GM19395 (cell line): ENCODE measurements at regions not wholly inside any gene's neighbourhood (a gene's known extent, or its start where the extent isn't known, plus 50 kb on each side); places are given as distances from the start of the nearest gene placed in this dataset.

Experiments used
- ATAC-seq: cut with Tn5 transposase; IDR thresholded peaks from one replicate; pipeline ENCODE4 v1.9.1; 2021; ENCODE audit warnings: mild to moderate bottlenecking, moderate library complexity; ENCODE audit not compliant: unreplicated experiment

DNA sequence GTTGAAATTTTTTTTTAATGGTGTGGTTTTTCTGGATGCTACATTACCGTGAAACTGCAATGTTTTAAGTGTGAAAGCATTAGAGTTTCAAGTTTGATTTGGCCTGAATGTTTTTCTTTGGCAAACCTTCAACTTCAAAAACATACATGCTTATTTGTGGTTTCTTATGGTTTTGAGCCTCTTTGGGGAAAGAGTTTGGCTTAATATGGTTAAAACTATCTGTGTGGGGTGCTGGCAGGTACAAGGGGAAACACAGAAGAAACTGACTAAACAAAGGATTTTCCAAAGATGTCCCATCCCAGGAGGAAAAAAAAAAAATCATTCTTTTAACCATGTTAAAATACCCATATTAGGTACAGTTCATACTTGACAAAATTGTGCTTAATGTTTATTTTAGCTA, 121.1 kb downstream of the HGF start:
- no peak for ATAC-seq

DNA sequence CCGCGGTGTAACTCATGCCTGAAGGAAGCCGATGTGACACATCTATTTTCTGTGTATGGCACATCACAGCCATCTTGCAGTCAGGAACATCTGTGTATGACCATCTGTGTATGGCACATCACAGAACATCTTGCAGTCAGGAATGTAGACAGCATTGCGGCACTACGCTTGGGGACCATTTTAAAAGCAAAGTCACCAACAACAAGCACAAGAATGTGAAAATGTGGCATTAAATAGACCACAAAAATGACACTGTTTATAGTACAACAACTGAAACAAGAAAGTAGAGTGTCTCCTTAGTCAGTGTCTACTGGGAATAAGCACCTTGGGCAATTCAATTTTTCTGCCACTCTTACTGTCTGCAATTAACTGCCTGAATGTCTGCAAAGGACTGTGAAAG, 124.4 kb downstream of the HGF start:
- no peak for ATAC-seq

DNA sequence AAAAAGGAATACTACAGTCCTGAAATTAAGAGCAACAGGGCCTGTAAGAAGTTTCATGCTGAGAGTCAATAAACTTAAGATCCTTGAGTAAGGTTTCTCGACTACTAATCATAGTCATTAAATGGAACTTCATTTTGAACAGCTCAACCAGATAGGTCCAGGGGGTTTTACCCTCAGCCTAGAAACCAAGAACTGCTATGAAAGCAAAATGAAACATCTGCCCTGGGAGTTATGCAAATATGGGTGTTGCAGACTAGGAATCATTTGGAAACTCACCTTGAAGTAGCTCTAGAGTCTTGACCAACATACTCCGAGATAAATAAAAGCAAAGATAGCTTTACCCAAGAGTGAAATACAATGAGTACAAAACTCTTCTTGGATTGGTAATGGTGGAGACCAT, 128.0 kb downstream of the HGF start:
- ATAC-seq = peak; percentile 56

DNA sequence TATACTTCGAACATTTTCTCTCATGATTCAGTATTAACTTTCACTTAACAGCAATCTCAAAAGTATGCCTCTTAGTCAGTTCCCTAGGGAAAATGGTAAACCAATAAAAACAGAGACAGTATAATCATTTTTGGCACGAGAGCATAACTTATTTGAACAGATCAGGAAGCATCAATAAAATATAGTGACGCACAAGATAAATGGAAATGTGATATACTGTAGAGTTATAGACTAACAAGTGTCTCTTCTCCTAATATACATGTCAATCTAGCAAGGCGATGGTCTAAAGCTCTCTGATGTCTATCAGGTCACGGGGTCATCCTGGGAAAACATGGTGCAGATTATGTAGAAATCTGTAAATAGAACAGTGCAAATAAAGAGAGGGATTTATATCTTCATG, 131.6 kb downstream of the HGF start:
- ATAC-seq = no peak

DNA sequence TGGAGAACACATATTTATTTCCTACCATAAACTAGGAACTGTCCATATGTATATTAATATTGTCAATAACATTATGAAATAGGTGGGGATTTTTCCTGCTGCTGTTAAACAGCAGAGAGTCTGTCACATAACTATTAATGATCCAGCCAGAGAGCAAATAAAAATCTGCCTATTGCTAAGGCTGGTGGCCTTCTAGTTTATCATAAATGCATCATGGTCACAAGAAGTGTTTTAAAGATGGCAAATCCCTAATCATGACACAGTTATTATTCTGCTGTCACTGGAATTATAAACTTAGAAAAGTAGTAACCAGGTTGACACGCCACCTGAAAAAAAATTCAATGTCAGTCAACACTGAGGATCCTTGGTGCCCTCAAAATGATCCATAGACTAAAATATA, 132.3 kb downstream of the HGF start:
- ATAC-seq = no peak

DNA sequence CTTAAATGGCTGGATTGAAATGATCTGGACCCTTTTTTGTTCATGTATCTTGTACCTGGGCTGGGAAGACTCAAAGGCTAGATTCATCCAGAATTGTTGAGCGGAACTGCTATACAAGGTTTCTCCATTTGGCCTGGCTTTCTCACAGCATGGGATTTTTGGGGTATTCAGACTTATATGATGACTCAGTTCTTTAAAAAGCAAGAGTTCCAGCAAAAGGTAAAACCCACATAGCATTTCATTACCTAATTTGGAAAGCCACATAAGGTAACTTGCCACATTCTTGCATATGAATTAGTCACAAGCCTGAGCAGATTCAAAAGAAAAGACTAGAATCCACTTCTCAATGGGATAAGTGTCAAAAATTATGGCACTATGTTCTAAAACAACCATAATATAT, 137.4 kb downstream of the HGF start:
- ATAC-seq = no peak

DNA sequence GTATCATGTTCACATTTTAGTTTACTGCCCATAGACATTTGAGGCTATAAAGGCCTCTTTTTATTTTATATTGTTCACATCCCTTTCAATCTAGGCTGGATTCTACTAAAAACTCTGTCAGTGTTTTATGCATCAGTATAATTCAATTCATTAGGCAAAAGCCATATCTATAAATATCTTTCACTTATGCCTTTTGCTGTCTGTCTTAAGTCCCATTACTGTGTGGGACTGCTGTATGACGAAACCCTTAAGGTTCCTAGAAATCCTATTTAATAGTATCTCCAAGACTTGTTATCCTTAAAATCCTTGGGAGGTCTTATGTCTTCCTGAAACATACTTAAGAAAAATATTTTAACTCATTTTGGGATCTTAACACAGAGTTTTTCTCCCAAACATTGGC, 139.2 kb downstream of the HGF start:
- ATAC-seq = no peak

DNA sequence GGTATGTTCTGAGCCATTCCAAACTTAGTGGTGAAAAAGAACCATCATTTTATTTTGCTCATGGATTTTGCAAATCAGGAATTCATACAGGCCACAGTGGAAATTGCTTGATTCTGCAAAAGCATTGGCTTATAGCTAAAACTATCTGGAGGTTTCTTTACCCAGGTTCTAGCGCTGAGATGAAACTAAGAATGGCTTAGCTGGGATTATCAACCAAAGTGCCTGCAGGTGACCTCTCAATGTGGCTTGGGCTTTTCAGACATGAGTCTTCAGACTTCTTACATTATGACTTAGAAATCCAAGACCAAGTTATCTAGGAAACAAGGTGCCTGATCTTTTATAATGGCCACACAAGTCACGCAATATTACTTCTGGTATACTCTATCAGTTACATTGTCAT, 140.1 kb downstream of the HGF start:
- no peak for ATAC-seq

DNA sequence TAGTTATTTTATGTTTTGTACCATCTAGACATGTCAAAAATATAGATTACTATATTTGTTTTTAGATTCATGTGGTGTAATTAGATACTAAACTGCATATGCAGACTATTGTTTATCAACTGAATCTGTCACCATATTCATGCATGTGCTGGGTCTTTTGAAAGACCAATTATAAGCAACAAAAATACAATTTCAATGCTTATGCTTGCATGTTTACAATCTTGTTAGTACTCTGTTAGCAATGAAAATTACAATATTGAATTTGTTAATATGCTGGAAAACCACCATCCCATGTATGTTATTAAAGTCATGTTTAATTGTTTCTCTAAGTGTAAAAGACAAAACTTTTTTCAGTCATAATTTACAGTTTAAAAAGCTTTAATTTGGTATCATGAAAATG, 140.9 kb downstream of the HGF start:
- no peak for ATAC-seq

DNA sequence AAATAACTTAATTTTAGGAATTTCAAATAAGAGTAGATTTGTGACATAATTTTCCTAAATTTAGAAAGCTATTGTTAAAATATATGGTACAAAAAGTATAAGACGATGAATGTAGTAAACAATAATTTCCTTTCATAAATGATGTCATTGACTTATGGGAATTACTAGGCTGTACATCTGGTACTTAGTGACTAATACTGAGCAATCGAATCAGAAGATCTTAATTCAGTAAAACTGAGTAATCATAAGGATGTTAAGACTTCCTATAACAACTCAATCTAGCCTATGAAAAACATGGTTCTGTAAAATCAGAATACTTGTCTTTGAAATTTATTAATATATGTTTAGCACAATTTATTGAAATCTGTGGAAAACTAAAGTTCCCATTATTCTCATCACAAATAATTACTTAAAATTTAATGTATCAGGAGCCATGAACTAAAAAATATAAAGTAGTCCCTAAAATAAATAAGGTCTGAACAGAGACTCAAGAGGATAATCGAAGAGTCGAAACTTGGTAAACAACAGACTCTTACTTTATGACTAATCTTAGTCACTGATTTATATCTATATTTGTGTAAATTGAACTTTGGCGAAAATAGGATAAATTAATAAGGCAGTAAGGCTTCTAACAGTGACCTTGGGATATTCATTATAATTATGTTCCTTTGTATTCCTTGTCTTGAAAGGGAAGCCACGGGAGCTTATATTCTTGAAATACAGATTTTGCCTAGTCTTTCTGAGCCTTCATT, 142.1 kb downstream of the HGF start:
- ATAC-seq = no peak

DNA sequence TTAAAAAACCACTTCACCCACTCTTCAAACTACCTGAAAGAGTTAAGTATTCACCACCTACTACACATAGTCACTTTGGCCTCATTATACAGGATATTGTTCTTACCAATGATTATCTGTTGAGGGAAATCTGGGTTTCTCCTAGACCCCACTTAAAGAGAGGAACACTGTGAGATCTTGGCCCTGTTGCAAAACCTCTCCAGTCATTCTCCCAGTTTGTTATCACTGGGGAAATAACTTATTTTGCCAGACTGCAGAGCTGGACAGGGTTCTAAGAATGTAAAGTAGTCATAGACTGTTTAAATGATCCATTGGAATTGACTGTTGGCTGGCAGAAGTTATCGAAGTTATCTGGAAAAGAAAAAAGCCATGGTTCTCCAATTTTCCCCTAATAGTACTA, 143.8 kb downstream of the HGF start:
- ATAC-seq = no peak

DNA sequence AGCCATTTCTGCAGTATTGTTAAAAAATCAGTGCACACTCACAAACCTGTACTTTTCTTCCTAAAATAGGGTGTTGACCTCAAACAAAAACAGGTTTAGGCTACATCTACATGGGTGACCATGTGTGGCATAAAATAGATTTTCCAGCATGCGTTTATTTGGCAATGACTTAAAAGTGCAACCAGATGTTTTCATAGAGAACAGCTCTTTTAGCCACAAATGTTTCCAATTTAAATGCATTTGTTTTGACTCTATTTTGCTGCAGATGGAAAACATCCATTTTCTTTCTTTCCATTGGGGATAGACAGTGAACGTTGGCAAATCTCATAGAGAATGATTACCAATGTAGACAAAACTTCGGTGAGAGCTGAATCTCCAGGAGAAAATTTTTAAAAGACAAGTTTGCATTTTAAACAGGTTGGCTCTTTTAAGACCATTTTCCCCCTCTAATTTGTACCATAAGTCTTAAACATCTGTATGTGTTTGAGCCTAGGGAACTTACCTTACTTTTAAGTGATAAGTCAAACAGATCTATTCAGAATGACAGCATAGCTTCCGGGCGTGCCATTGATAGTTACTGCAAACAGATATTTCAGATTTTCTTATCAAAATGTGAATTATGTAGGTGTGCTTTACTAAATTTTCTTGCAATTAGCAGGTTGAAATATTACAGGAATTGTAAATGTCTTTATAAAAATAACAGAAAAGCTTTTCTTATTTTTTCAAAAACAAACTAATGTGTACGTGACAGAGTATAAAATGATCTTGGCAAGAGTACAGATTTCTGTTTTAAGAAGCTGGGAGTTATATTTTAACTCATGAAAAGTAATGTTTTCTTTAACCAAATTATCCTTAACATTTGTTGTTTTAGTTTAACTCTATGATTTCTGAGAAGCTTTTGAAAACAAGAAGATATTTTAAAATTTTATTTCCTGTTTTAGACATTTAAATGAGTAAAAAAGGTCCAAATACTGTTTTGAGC, 144.9 kb downstream of the HGF start:
- ATAC-seq = no peak

DNA sequence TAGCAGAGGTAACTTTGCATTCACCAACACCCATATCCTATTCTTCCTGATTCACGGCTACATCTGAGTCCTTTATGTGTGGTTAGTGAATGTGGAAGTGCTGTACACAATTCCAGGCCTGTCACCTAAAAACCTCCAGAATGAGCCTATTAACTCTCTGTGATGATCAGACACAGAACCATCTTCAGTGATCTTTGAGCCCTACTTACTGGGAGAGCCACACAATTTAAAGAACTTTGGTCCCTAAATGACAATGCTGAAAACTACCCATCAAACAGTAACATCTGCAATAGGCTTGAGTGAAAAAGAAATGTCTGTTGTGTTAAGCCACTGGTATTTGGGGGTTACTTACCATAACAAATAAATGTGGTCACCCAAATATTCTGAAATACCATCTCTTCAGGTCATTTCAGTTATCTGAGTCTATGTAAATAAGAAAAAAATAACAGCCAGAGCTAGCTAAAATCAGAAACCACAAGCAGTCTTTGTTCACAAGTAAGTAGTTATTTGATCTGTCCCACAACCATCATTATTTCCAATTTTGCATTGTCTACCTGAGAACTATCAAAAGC, 145.7 kb downstream of the HGF start:
- ATAC-seq = no peak

DNA sequence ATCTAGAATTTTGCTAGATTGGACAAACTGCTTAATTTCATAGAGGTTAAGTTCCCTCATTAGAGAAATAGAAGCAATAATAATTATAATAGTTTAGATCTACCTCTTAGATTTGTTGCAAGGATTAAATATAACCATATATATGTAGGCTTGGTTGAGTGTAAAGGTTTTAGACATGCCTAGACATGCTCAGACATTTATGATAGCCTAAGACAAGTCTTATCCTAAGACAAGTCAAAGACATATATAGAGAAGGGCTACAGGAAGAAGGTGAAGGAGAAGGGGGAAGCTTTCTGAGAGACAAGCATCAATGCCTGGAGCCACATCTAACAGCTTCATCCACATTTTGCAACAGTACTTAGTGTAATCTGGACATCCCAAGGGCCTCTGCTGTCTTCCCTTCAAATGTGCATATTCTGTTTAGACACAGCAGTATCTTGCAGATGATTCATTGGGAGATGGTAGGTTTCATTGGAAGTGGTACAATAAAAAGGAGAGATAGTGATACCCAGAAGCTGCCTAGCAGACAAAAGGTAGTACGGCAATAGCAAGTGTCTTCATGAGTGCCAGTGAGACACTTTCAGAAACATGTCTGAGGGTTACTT, 146.5 kb downstream of the HGF start:
- no peak for ATAC-seq

DNA sequence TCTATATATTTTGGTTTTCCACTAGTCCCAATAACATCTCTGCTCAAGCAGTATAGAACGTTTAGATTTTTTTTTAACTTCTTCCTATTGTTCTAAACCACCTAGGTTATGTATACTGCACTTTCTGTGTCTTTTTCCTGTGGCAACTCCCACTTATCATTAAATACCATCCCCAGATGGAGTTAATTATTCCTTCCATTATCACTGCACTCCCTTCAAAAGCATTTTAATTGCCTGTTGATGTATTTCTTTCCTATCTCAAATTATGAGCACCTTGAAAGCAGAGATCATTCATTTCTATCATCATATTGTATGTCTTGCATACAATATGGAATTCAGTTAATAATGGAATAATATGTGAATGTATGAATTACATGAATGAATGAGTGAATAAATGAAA, 148.0 kb downstream of the HGF start:
- no peak for ATAC-seq

DNA sequence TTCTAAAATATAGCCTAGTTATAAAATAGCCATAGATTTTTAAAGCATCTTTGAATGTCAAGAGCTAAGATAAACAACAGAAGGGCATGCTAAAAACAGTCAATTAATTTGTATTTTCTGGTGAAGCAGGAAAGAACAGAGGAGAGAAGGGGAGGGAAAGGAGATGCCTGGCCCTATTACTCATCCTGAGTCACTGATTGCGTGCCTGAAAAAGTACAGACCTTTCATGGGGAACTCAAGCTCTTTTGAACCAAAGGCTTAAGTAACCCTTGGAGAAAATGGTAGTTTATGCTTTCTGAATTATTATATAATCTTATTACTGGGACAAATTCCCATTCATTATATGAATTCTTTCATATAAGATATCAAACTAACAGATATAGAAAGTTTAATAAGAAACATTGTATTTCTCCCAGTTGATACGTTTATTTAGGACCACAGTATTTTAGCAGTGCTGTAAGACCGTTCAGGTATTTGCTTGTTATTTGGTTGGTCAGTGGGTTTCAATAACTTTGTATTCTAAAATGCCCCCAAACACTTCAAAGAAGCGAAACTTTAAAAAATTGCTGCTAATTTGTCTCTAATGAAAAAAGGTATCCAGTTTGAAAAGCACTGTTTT, 151.3 kb downstream of the HGF start:
- ATAC-seq = no peak

DNA sequence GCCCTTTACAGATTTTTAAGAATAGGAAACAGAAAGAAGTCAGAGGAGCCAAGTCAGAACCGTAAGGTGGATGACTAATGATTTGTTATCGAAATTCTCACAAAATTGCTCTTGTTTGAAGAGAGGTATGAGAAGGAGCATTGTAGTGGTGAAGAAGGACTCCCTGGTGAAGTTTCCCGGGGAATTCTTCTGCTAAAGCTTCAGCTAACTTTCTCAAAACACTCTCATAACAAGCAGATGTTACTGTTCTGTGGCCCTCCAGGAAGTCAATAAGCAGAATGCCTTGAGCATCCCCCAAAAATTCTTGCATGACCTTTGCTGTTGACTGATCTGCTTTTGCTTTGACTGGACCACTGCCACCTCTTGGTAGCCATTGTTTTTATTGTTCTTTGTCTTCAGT, 152.9 kb downstream of the HGF start:
- peak; percentile 51 for ATAC-seq

DNA sequence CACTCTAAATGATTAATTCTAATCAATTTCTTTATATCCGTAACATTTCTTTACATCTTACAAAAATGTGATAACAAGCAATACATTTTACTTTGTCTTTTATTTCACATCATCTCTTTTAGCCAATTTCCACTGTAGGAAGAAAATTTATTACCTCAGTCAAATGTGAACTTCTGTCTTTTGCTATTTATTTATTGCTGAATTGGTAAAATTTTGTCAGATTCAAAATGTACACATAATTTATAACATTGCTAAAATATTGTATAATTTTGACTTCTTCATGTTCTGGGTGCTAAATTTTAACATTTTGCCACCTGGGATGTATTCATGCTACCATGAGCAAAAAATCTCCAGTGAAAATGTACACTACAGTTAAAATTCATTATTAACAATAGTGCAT, 158.0 kb downstream of the HGF start:
- ATAC-seq = no peak

DNA sequence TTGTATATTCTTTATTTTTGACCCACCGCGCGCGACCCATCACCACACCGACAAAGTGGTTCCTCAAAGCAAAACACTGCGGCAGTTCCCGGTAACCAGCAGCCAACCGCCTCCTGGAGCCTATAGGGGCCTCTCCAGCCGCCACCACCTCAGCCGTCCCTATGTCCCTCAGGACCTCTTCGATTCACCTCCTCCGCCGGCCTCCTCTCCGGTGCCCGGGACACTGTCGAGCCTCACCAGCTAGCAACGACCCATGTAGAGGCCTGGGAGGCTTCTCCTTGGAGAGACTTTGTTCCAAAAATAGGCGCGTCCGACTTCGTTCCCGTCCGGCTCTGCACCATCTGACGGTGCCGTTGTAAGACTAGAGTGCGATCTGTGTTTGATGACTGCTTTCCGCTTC, 158.8 kb downstream of the HGF start:
- no peak for ATAC-seq

DNA sequence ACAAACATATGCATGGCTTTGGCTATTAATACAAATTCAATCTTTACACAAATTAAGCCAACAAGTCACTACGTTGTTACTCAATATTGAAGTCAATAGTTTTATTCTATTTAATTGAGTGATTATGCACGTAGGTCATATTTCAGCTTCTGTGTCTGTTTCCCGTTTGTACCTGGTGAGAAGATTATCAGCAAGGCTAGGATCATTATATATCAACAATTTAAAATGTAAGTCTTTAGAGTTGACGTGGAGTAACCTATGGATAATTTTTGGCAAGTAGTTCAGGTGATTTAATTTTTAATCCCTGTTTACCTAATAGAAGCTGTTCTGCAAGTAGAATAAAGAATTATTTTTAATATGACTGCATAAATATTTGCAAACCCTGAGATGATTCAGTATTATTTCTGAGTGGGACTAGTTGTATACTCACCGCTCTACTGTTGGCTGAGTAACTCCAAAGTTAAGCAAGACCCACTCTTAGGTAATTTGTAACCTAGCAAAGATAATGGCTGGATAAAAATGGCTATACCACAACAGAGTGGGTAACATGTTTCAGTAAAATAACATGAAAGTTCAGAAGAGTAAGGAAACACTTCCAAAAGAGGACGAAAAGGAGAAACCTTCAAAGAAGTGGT, 161.0 kb downstream of the HGF start:
- ATAC-seq = no peak

DNA sequence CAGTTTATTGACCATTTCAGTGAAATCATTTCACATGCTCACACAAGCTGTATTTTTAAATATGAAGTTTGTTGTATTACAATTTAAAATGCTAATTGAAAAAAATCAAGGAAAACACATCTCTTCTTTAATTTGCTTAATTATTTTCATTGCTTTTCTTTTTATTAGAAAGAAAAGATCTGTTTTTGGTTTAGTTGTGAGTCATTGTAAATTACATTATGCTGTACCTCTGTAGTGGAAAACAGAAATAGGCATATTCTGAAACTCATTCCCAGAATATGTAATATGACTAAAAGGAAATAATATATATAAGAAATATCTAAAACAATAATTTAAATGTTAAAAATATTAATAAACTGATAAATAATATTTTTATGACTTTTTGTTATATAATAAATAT, 161.9 kb downstream of the HGF start:
- no peak for ATAC-seq
